Esophagus (tissue), 2 donors: ENCODE measurements at regions not wholly inside any gene's neighbourhood (a gene's known extent, or its start where the extent isn't known, plus 50 kb on each side); places are given as distances from the start of the nearest gene placed in this dataset.
"Not testable (repeated sequence)": the region's sequence is repeated elsewhere in the genome, so short reads cannot be mapped to it uniquely, and the experiment has no call there.

ENCODE experiments used
- H3K27ac ChIP-seq, 2 donors: one replicate each; pipeline ENCODE4 v1.5.1; 2013; ENCODE audit warnings: low read depth in 2 of 2, mild to moderate bottlenecking in 2 of 2, inconsistent platforms in 1 of 2, low read length in 1 of 2, moderate library complexity in 1 of 2
- H3K27me3 ChIP-seq, 2 donors: one replicate each; pipeline ENCODE4 v1.6.1; 2013; ENCODE audit warnings: low read length in 2 of 2, control low read depth in 1 of 2, mild to moderate bottlenecking in 1 of 2; ENCODE audit not compliant: insufficient read depth in 2 of 2, control insufficient read depth in 1 of 2
- H3K36me3 ChIP-seq, 2 donors: one replicate each; pipeline ENCODE4 v1.6.1; 2013; ENCODE audit warnings: low read length in 1 of 2; ENCODE audit not compliant: control insufficient read depth in 2 of 2, insufficient read depth in 2 of 2
- H3K4me1 ChIP-seq, 2 donors: one replicate each; pipeline ENCODE4 v1.6.1; 2013; ENCODE audit warnings: low read length in 1 of 2; ENCODE audit not compliant: control insufficient read depth in 2 of 2, insufficient read depth in 2 of 2
- H3K4me3 ChIP-seq, 2 donors: one replicate each; pipeline ENCODE4 v1.5.1; 2013; ENCODE audit warnings: low read length in 2 of 2, mild to moderate bottlenecking in 2 of 2, low read depth in 1 of 2, moderate library complexity in 1 of 2
- H3K9me3 ChIP-seq, 2 donors: one replicate each; pipeline ENCODE4 v1.6.1; 2013; ENCODE audit warnings: mild to moderate bottlenecking in 2 of 2, low read depth in 1 of 2, low read length in 1 of 2, moderate library complexity in 1 of 2; ENCODE audit not compliant: control insufficient read depth in 2 of 2, insufficient read depth in 1 of 2
- WGBS, 2 donors: extraction: QIAGEN DNeasy Blood & Tissue Kit; methylation state at CpG; one replicate each; pipeline ENCODE4 v1.1.7; 2013; 5-methylcytosine and 5-hydroxymethylcytosine counted together
- donor health status: healthy with polysubstance abuse.
- donor health status: Bipolar disorder and iron deficiency.

DNA sequence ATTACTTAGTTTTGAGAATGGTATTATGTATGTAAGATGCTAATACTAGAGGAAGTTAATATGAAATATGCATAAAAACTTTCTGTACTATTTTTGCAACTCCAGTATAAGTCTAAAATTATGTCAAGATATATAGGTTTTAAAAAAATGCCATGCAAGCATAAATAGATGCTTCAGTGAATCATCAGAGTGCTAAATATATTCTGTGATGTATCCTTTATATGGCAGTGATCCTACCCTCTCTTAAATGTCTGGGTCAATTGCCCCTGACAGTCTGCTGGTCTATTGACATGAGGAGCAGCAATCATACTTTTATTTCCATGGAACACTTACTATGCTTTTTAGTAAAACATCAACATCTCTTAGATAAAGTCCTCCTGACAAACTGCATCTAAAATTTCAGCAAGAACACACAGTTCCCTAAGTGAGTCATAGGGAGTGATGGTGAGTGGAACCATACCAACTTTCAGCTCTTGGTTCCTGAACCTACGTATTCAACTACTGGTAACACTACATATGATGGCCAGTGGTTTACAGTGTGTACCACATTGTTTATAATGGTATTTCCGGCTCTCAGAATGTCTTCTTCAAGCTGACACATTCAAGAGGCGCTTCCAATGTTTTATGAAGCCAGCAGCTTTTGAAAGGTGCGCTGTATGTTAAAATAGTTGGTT, 928.7 kb upstream of the GJE1 start:
- H3K27ac ChIP-seq, result no peak overlapping the region
- no peaks in the 10 kb centered on the region for H3K4me1 ChIP-seq
- H3K9me3 ChIP-seq, result no peaks in the 10 kb centered on the region
- H3K27me3 ChIP-seq, result no peaks in the 10 kb centered on the region
- no peaks in the 10 kb centered on the region for H3K36me3 ChIP-seq
- WGBS, 2 donors, result 80 to 86% methylated on average over 4 of the region's 4 CpGs
- H3K4me3 ChIP-seq, result no peak overlapping the region

- Histone ChIP-seq H3K4me1 (no peaks in the 10 kb centered on the region), H3K4me3 (no peak overlapping the region), H3K9me3 (no peaks in the 10 kb centered on the region), H3K27me3 (no peaks in the 10 kb centered on the region), H3K27ac (no peak overlapping the region), H3K36me3 (no peaks in the 10 kb centered on the region)
- WGBS, 2 donors, result 89 to 91% methylated on average over 4 of the region's 4 CpGs
Measured at GRCh38 chr6:141202626-141203025, 930.1 kb upstream of the GJE1 start.

GRCh38 chr6:141199074-141199473, 933.7 kb upstream of the GJE1 start:
- Histone ChIP-seq H3K36me3 (no peaks in the 10 kb centered on the region), H3K27me3 (no peaks in the 10 kb centered on the region), H3K9me3 (no peaks in the 10 kb centered on the region), H3K4me3 (no peak overlapping the region), H3K27ac (no peak overlapping the region), H3K4me1 (no peaks in the 10 kb centered on the region)
- 50 to 55% methylated on average over 1 of the region's 1 CpG for WGBS, 2 donors

DNA sequence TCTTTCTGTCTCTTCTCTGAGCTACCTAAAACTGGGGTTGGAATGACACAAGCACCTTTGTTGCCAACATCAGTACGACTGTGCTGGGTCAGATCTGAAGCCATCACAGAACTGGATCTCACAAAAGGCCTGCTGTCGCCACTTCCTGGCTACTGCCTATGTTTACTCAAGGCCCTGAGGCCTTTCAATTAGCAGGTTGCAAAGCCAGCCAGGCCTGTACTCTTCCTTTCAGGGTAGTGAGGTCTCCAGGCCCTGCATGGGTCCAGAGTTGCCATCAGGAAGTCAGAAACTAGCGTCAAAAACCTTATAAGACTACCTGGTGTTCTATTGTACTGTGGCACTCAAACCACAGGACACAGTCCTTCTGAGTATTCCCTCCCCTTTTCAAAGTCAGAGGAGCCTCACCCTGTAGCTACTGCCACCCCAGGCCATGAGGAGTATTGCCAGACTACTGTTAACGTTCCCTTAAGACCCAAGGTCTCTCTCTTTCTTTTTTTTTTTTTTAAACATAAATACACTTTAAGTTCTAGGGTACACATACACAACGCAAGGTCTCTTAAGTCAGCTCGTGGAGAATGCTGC, 937.4 kb upstream of the GJE1 start:
- Histone ChIP-seq H3K4me3 (no peak overlapping the region), H3K27ac (no peak overlapping the region), H3K36me3 (no peaks in the 10 kb centered on the region), H3K9me3 (no peaks in the 10 kb centered on the region), H3K27me3 (no peaks in the 10 kb centered on the region), H3K4me1 (no peaks in the 10 kb centered on the region)
- WGBS, 2 donors, result 81 to 84% methylated on average over 6 of the region's 6 CpGs

GRCh38 chr6:141183368-141183767, 949.4 kb upstream of the GJE1 start:
- WGBS, 2 donors, result 93 to 96% methylated on average over 9 of the region's 9 CpGs

DNA sequence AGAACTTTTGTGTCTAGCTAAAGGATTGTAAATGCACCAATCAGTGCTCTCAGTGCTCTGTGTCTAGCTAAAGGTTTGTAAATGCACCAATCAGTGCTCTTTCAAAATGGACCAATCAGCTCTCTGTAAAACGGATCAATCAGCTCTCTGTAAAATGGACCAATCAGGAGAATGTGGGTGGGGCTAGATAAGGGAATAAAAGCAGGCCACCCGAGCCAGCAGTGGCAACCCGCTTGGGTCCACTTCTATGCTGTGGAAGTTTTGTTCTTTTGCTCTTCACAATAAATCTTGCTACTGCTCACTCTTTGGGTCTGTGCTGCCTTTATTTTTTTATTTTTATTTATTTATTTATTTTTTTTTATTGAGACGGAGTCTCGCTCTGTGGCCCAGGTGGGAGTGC, 957.3 kb upstream of the GJE1 start:
- 93 to 95% methylated on average over 5 of the region's 5 CpGs for WGBS, 2 donors
- not testable (repeated sequence) for H3K36me3 ChIP-seq, H3K27me3 ChIP-seq, H3K4me3 ChIP-seq, H3K4me1 ChIP-seq, H3K9me3 ChIP-seq, H3K27ac ChIP-seq

More at GRCh38 chr6:141183368-141183767, 949.4 kb upstream of the GJE1 start:
- H3K27me3 ChIP-seq, result no peaks in the 10 kb centered on the region
- H3K9me3 ChIP-seq, result peaks cover 0 to 6% of the 10 kb centered on the region in 2 donors
- no peaks in the 10 kb centered on the region for H3K4me1 ChIP-seq
- no peaks in the 10 kb centered on the region for H3K36me3 ChIP-seq
- no peak overlapping the region for H3K4me3 ChIP-seq
- H3K27ac ChIP-seq, result no peak overlapping the region

- 93 to 97% methylated on average over 18 of the region's 18 CpGs for WGBS, 2 donors
Measured at GRCh38 chr6:141174932-141175331, 957.8 kb upstream of the GJE1 start.

DNA sequence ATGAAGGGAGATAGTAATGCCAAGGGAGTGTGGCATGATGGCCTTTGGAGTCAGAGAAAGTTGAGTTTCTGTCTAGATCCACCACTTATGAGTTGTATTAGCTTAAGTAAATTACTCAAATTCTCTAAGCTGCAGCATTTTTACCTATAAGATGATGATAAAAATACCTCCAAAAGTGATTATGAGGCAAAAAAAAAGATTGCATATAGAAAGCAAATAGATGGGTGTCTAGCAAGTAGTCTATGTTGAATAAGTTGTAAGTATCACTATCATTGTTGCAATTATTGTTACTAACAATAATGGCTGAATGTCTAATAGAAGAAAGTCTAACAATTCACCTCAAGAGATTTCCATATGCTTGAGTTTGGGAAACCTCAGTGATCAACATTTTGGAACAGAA, 959.2 kb upstream of the GJE1 start:
- H3K4me1 ChIP-seq, result no peaks in the 10 kb centered on the region
- no peaks in the 10 kb centered on the region for H3K27me3 ChIP-seq
- no peaks in the 10 kb centered on the region for H3K9me3 ChIP-seq
- H3K27ac ChIP-seq, result no peak overlapping the region
- no peaks in the 10 kb centered on the region for H3K36me3 ChIP-seq
- H3K4me3 ChIP-seq, result no peak overlapping the region

More at GRCh38 chr6:141174932-141175331, 957.8 kb upstream of the GJE1 start:
- H3K4me1 ChIP-seq, result no peaks in the 10 kb centered on the region
- H3K9me3 ChIP-seq, result no peaks in the 10 kb centered on the region
- no peaks in the 10 kb centered on the region for H3K27me3 ChIP-seq
- H3K4me3 ChIP-seq, result no peak overlapping the region
- H3K27ac ChIP-seq, result no peak overlapping the region
- no peaks in the 10 kb centered on the region for H3K36me3 ChIP-seq

DNA sequence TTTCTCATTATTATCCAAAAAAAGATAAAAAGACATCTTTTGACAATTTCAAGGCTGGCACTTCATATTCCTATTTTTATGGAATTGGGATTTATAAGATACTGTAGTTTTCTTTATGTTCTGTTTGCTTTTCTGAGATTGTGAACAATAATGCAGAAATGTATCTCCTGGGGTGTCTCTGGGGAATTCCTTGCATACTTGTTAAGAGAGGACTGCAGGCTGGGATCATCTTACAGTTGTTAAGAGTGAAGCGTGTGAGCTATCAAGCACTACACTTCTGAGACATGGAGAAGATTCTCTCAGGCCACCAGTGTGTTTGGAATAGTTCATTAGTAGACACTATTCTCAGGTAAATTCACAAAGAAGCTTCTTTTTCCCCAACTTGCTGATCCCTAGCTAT, 963.3 kb upstream of the GJE1 start:
- 86 to 93% methylated on average over 1 of the region's 1 CpG for WGBS, 2 donors
- Histone ChIP-seq H3K27me3 (no peaks in the 10 kb centered on the region), H3K4me3 (no peak overlapping the region), H3K27ac (no peak overlapping the region), H3K36me3 (no peaks in the 10 kb centered on the region), H3K9me3 (peaks cover 0 to 4% of the 10 kb centered on the region in 2 donors), H3K4me1 (no peaks in the 10 kb centered on the region)

DNA sequence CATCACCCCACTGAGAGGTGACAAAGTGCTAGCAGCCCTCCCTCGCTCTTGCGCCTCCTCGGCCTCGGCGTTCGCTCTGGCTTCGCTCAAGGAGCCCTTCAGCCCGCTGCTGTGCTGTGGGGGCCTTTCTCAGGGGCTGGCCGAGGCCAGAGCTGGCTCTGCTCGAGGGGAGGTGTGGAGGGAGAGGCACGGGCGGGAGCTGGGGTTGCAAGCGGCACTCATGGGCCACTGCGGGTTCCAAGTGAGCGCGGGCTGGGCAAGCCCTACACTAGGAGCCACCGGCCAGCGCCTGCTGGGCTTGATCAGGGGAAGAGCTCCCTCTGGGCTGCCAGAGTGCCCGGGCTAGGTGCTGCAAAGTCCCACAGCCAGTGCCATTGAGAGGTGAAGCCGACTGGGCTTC, 964.8 kb upstream of the GJE1 start:
- no peak overlapping the region for H3K27ac ChIP-seq
- no peaks in the 10 kb centered on the region for H3K36me3 ChIP-seq
- 93 to 94% methylated on average over 20 of the region's 20 CpGs for WGBS, 2 donors
- H3K4me3 ChIP-seq, result no peak overlapping the region
- H3K9me3 ChIP-seq, result peaks cover 0 to 4% of the 10 kb centered on the region in 2 donors
- no peaks in the 10 kb centered on the region for H3K4me1 ChIP-seq
- no peaks in the 10 kb centered on the region for H3K27me3 ChIP-seq
